ENCODE measurements at regions not wholly inside any gene's neighbourhood (a gene's known extent, or its start where the extent isn't known, plus 50 kb on each side); places are given as distances from the start of the nearest gene placed in this dataset.

DNA sequence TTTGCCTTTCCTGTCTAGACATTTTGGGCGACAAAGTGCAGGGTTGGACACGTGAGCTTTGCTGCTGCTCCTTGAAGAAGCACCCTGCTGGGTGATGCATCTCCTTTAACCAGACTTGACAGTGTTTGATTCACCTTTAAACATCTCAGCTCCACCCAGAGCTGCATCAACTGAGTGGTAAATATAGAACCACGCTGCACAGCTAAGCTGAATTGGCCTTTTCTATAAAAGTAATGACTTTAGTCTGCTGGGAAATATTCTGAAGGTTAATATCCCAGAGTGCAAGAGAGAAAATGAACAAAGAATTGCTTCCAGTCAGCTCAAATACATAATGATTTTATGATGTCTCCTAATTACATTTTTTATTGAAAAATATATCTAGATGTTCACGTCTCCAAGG lies 264.3 kb upstream of the ADCY2 start:
- no peak for TF ChIP-seq POLR2A (IDR thresholded peaks at IDR 0.05)
- TF ChIP-seq, protein P1, sequence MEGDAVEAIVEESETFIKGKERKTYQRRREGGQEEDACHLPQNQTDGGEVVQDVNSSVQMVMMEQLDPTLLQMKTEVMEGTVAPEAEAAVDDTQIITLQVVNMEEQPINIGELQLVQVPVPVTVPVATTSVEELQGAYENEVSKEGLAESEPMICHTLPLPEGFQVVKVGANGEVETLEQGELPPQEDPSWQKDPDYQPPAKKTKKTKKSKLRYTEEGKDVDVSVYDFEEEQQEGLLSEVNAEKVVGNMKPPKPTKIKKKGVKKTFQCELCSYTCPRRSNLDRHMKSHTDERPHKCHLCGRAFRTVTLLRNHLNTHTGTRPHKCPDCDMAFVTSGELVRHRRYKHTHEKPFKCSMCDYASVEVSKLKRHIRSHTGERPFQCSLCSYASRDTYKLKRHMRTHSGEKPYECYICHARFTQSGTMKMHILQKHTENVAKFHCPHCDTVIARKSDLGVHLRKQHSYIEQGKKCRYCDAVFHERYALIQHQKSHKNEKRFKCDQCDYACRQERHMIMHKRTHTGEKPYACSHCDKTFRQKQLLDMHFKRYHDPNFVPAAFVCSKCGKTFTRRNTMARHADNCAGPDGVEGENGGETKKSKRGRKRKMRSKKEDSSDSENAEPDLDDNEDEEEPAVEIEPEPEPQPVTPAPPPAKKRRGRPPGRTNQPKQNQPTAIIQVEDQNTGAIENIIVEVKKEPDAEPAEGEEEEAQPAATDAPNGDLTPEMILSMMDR (IDR thresholded peaks at IDR 0.05 in 4 of 5, conservative IDR thresholded peaks at IDR 0.05 in 1 of 5), result no peak

Measured in gastrocnemius medialis (tissue), 4 donors.